Activated CD4-positive, alpha-beta T cell treated with anti-CD3 and anti-CD28 coated beads, Interleukin-2, amount 50 U/mL, for 24 hours (primary cell): ENCODE measurements at regions not wholly inside any gene's neighbourhood (a gene's known extent, or its start where the extent isn't known, plus 50 kb on each side); places are given as distances from the start of the nearest gene placed in this dataset.
"Not testable (repeated sequence)": the region's sequence is repeated elsewhere in the genome, so short reads cannot be mapped to it uniquely, and the experiment has no call there.

ENCODE experiments used
- DNase-seq, 2 donors: peaks; one replicate each; pipeline ENCODE4 v3.0.0-alpha.2; 2020; ENCODE audit warnings: low read depth in 1 of 2, low spot score in 1 of 2

GRCh38 chr6:134822920-134823709 lies 126.8 kb downstream of the ALDH8A1 start:
- DNase-seq, result peak in 1 of 2 donors; percentile 25

GRCh38 chr6:134821928-134822864 lies 127.7 kb downstream of the ALDH8A1 start:
- no peak for DNase-seq

GRCh38 chr6:134821397-134821796 lies 128.5 kb downstream of the ALDH8A1 start:
- no peak for DNase-seq

GRCh38 chr6:134819863-134820800 lies 129.8 kb downstream of the ALDH8A1 start:
- no peak for DNase-seq

GRCh38 chr6:134819236-134819635 lies 130.7 kb downstream of the ALDH8A1 start:
- DNase-seq, result no peak

GRCh38 chr6:134817448-134817847 lies 132.5 kb downstream of the ALDH8A1 start:
- no peak for DNase-seq

GRCh38 chr6:134816780-134817179 lies 133.1 kb downstream of the ALDH8A1 start:
- no peak for DNase-seq

- no peak for DNase-seq
These were observed 133.6 kb downstream of the ALDH8A1 start for GRCh38 chr6:134816300-134816699.

GRCh38 chr6:134814076-134814695 lies 135.7 kb downstream of the ALDH8A1 start:
- no peak for DNase-seq

- DNase-seq, result no peak
These were observed 136.8 kb downstream of the ALDH8A1 start for GRCh38 chr6:134813146-134813545.

GRCh38 chr6:134810402-134810801 lies 139.5 kb downstream of the ALDH8A1 start:
- DNase-seq, result no peak

- DNase-seq, result no peak
These were observed 140.8 kb downstream of the ALDH8A1 start for GRCh38 chr6:134809130-134809529.

GRCh38 chr6:134806180-134806798 lies 143.6 kb downstream of the ALDH8A1 start:
- no peak for DNase-seq

- DNase-seq, result no peak
These were observed 144.7 kb downstream of the ALDH8A1 start for GRCh38 chr6:134805168-134805567.

- DNase-seq, result not testable (repeated sequence)
These were observed 145.6 kb downstream of the ALDH8A1 start for GRCh38 chr6:134804311-134804710.

GRCh38 chr6:134802426-134803058 lies 147.4 kb downstream of the ALDH8A1 start:
- no peak for DNase-seq

- DNase-seq, result no peak
These were observed 152.3 kb downstream of the ALDH8A1 start for GRCh38 chr6:134797400-134798113.

- no peak for DNase-seq
These were observed 154.2 kb downstream of the ALDH8A1 start for GRCh38 chr6:134795691-134796090.

GRCh38 chr6:134795001-134795400 lies 154.9 kb downstream of the ALDH8A1 start:
- DNase-seq, result no peak
